PC-9 (cell line): ENCODE measurements at regions not wholly inside any gene's neighbourhood (a gene's known extent, or its start where the extent isn't known, plus 50 kb on each side); places are given as distances from the start of the nearest gene placed in this dataset.

ENCODE experiments used
- BruUV-seq: library from RNA; stranded (reverse); fragments of 400-500 nt; replicated peaks from 2 replicates; lab custom pipeline; 2021; lab: Mats Ljungman, UMichigan
- CTCF ChIA-PET: fragments of 300-600 bp; sonication (Branson Sonifier 250); formaldehyde crosslinking; loops from one replicate; lab custom pipeline; 2022; ENCODE audit warnings: antibody characterized with exemption; lab: Charles Lee
- POLR2A ChIA-PET: fragments of 300-600 bp; sonication (Branson Sonifier 250); formaldehyde crosslinking; loops from one replicate; lab custom pipeline; 2022; ENCODE audit warnings: antibody characterized with exemption; ENCODE audit not compliant: unreplicated experiment; lab: Charles Lee
- DNase-seq, 2 experiments: peaks; one replicate each; pipeline versions ENCODE4 v3.0.0 to v3.0.0-alpha.2; 2015 to 2022; ENCODE audit warnings: mixed read lengths in 1 of 2
- H2AFZ ChIP-seq: fragments of 200-600 bp; sonication (generic); 2 replicates; pipeline ENCODE4 v1.8.1; 2017; ENCODE audit warnings: antibody characterized with exemption
- H3F3A ChIP-seq: fragments of 200-600 bp; sonication (generic); 2 replicates; pipeline ENCODE4 v1.8.1; 2017; ENCODE audit warnings: antibody characterized with exemption, mild to moderate bottlenecking, low read depth; ENCODE audit not compliant: insufficient read depth
- H3K27ac ChIP-seq: fragments of 200-600 bp; sonication (generic); 2 replicates; pipeline ENCODE4 v1.6.1; 2016; ENCODE audit warnings: mixed run types
- H3K27me3 ChIP-seq: fragments of 200-600 bp; sonication (generic); 2 replicates; pipeline ENCODE4 v1.6.1; 2016; ENCODE audit warnings: low read depth, mixed run types; ENCODE audit not compliant: insufficient read depth
- H3K36me3 ChIP-seq: fragments of 200-600 bp; sonication (generic); 2 replicates; pipeline ENCODE4 v1.6.1; 2016; ENCODE audit warnings: low read depth, mixed run types
- H3K4me1 ChIP-seq: fragments of 200-600 bp; sonication (generic); replicated peaks from 2 replicates; pipeline ENCODE4 v1.6.1; 2016; ENCODE audit warnings: mixed run types; ENCODE audit not compliant: insufficient read depth
- H3K4me2 ChIP-seq: fragments of 200-600 bp; sonication (generic); 2 replicates; pipeline ENCODE4 v1.6.1; 2017; ENCODE audit warnings: mixed run types
- H3K4me3 ChIP-seq: fragments of 200-600 bp; sonication (generic); 2 replicates; pipeline ENCODE4 v1.6.1; 2016; ENCODE audit warnings: mixed run types
- H3K79me2 ChIP-seq: fragments of 200-600 bp; sonication (generic); 2 replicates; pipeline ENCODE4 v1.6.1; 2017; ENCODE audit warnings: low read depth, mixed run types
- H3K9me2 ChIP-seq: fragments of 200-600 bp; sonication (generic); 2 replicates; pipeline ENCODE4 v1.8.1; 2017; ENCODE audit warnings: mild to moderate bottlenecking; ENCODE audit not compliant: insufficient read depth
- H3K9me3 ChIP-seq: fragments of 200-600 bp; sonication (generic); 2 replicates; pipeline ENCODE4 v1.8.1; 2016; ENCODE audit warnings: low read depth; ENCODE audit not compliant: insufficient read depth
- H4K20me1 ChIP-seq: fragments of 200-600 bp; sonication (generic); 2 replicates; pipeline ENCODE4 v1.8.1; 2017; ENCODE audit not compliant: insufficient read depth
- CTCF ChIP-seq: fragments of 200-600 bp; sonication (generic); conservative IDR thresholded peaks from 2 replicates; pipeline ENCODE4 v1.6.1; 2017; ENCODE audit warnings: mixed run types, antibody characterized with exemption, mild to moderate bottlenecking, moderate library complexity
- EZH2 ChIP-seq: fragments of 200-600 bp; sonication (generic); IDR thresholded peaks from 2 replicates; pipeline ENCODE4 v1.8.0; 2017; ENCODE audit warnings: antibody characterized with exemption, low read depth
- intact Hi-C: fragments of 100-400 bp; cut with micrococcal nuclease; formaldehyde crosslinking; loops from one replicate; pipeline ENCODE4 v1.10.0; 2022; ENCODE audit not compliant: unreplicated experiment

- intact Hi-C loops = loop anchor here (5.0 kb wide), 1 partner anchor 516 kb away; no protein-coding TSS in a partner anchor
- Histone ChIP-seq H3K79me2 (no peaks in the 10 kb centered on the region), H2AFZ (no peak overlapping the region), H3K27me3 (peaks cover 55% of the 10 kb centered on the region), H3K9me3 (no peaks in the 10 kb centered on the region), H3K27ac (no peak overlapping the region), H3K36me3 (no peaks in the 10 kb centered on the region), H3F3A (no peaks in the 10 kb centered on the region), H3K4me3 (no peak overlapping the region), H4K20me1 (no peaks in the 10 kb centered on the region), H3K4me1 (no peaks in the 10 kb centered on the region), H3K4me2 (no peak overlapping the region), H3K9me2 (no peaks in the 10 kb centered on the region)
- POLR2A ChIA-PET = no interaction called here
- no peak for DNase-seq
- CTCF ChIA-PET = no interaction called here
- no TSS peak for BruUV-seq
- TF ChIP-seq EZH2 (no peak), CTCF (no peak)
These were observed 67.5 kb upstream of the ZNF423 start for GRCh38 chr16:49923411-49923810.

GRCh38 chr16:49924078-49924477 lies 68.2 kb upstream of the ZNF423 start:
- no TSS peak for BruUV-seq
- H3K36me3 ChIP-seq = no peaks in the 10 kb centered on the region
- POLR2A ChIA-PET = interaction anchor here (0.6 kb wide), 1 partner anchor 74 kb away, joined by 3 read pairs; no protein-coding TSS in a partner anchor
- H3K4me1 ChIP-seq = no peaks in the 10 kb centered on the region
- no peaks in the 10 kb centered on the region for H3K79me2 ChIP-seq
- H4K20me1 ChIP-seq = no peaks in the 10 kb centered on the region
- CTCF ChIA-PET = no interaction called here
- no peak for DNase-seq
- H3K9me3 ChIP-seq = no peaks in the 10 kb centered on the region
- H3K4me3 ChIP-seq = no peak overlapping the region
- peaks cover 59% of the 10 kb centered on the region for H3K27me3 ChIP-seq
- intact Hi-C loops = loop anchor here (5.0 kb wide), 1 partner anchor 517 kb away; no protein-coding TSS in a partner anchor
- H3K4me2 ChIP-seq = no peak overlapping the region
- no peak overlapping the region for H3K27ac ChIP-seq
- no peaks in the 10 kb centered on the region for H3K9me2 ChIP-seq
- TF ChIP-seq CTCF (no peak), EZH2 (no peak)
- no peak overlapping the region for H2AFZ ChIP-seq
- H3F3A ChIP-seq = no peaks in the 10 kb centered on the region

GRCh38 chr16:49926941-49927340 lies 71.0 kb upstream of the ZNF423 start:
- Histone ChIP-seq H3K4me1 (no peaks in the 10 kb centered on the region), H3K27me3 (peaks cover 88% of the 10 kb centered on the region), H3K36me3 (no peaks in the 10 kb centered on the region), H4K20me1 (no peaks in the 10 kb centered on the region), H3K27ac (no peak overlapping the region), H2AFZ (no peak overlapping the region), H3K4me3 (no peak overlapping the region), H3K9me2 (no peaks in the 10 kb centered on the region), H3K4me2 (no peak overlapping the region), H3F3A (no peaks in the 10 kb centered on the region), H3K9me3 (no peaks in the 10 kb centered on the region), H3K79me2 (no peaks in the 10 kb centered on the region)
- TF ChIP-seq EZH2 (no peak), CTCF (no peak)
- intact Hi-C loops = no loop called here
- CTCF ChIA-PET = no interaction called here
- POLR2A ChIA-PET = no interaction called here
- no TSS peak for BruUV-seq
- DNase-seq = no peak
